Prostate gland (tissue), 2 donors: ENCODE measurements at regions not wholly inside any gene's neighbourhood (a gene's known extent, or its start where the extent isn't known, plus 50 kb on each side); places are given as distances from the start of the nearest gene placed in this dataset.

Experiments
- DNase-seq: peaks from one replicate; pipeline ENCODE4 v3.0.0-alpha.2; 2019; ENCODE audit warnings: low spot score
- H3K27ac ChIP-seq, 2 donors: fragments of 200-600 bp; sonication (generic); 2 replicates each; pipeline ENCODE4 v1.5.1; 2017 to 2019
- H3K27me3 ChIP-seq: fragments of 200-600 bp; sonication (generic); replicated peaks from 2 replicates; pipeline ENCODE4 v1.5.1; 2019; ENCODE audit not compliant: insufficient read depth
- H3K36me3 ChIP-seq, 2 donors: fragments of 200-600 bp; sonication (generic); 1 replicate in 1 of 2; 2 replicates in 1 of 2; pipeline versions ENCODE4 v1.5.1 to v1.8.1; 2017 to 2019
- H3K4me1 ChIP-seq: fragments of 200-600 bp; sonication (generic); replicated peaks from 2 replicates; pipeline ENCODE4 v1.5.1; 2019
- H3K4me3 ChIP-seq, 2 donors: fragments of 200-600 bp; sonication (generic); 2 replicates each; pipeline ENCODE4 v1.5.1; 2017 to 2019
- H3K9me3 ChIP-seq: fragments of 200-600 bp; sonication (generic); 2 replicates; pipeline ENCODE4 v1.5.1; 2017
- CTCF ChIP-seq, 4 experiments: fragments of 200-600 bp in 2 of 4; fragments of 450-650 bp in 2 of 4; sonication (generic) in 2 of 4; IDR thresholded peaks; 1 replicate in 3 of 4; 2 replicates in 1 of 4; pipeline ENCODE4 v1.5.1; 2016 to 2019; ENCODE audit warnings: antibody characterized with exemption in 4 of 4, mild to moderate bottlenecking in 2 of 4, moderate library complexity in 2 of 4
- POLR2A ChIP-seq: fragments of 450-650 bp; IDR thresholded peaks from one replicate; pipeline ENCODE4 v1.6.1; 2016; ENCODE audit warnings: antibody characterized with exemption, mild to moderate bottlenecking
- POLR2AphosphoS5 ChIP-seq: sonication (generic); formaldehyde crosslinking; IDR thresholded peaks from one replicate; pipeline ENCODE4 v1.6.1; 2017; ENCODE audit warnings: antibody characterized with exemption
- WGBS: methylation state at CpG from one replicate; pipeline ENCODE4 v1.1.5; 2018; 5-methylcytosine and 5-hydroxymethylcytosine counted together
- intact Hi-C: fragments of 100-400 bp; cut with DNase I; formaldehyde crosslinking; loops from one replicate; pipeline ENCODE4 v1.14.2; 2022

- Histone ChIP-seq H3K36me3 (no peaks in the 10 kb centered on the region), H3K4me1 (no peaks in the 10 kb centered on the region), H3K27me3 (no peaks in the 10 kb centered on the region), H3K9me3 (no peaks in the 10 kb centered on the region), H3K4me3 (no peak overlapping the region), H3K27ac (no peak overlapping the region)
- DNase-seq = no peak
- WGBS = 73% methylated on average over 1 of the region's 1 CpG
- no peak for TF ChIP-seq CTCF (IDR thresholded peaks at IDR 0.05)
- no peak for TF ChIP-seq POLR2AphosphoS5
- TF ChIP-seq POLR2A = no peak
- intact Hi-C loops = no loop called here
Measured at GRCh38 chr12:58458102-58458501, 462.2 kb downstream of the LRIG3 start.

- Histone ChIP-seq H3K27ac (no peak overlapping the region), H3K9me3 (no peaks in the 10 kb centered on the region), H3K36me3 (no peaks in the 10 kb centered on the region), H3K4me3 (no peak overlapping the region), H3K4me1 (no peaks in the 10 kb centered on the region), H3K27me3 (no peaks in the 10 kb centered on the region)
- DNase-seq = no peak
- TF ChIP-seq POLR2AphosphoS5 = no peak
- no peak for TF ChIP-seq CTCF (IDR thresholded peaks at IDR 0.05)
- no peak for TF ChIP-seq POLR2A
- intact Hi-C loops = no loop called here
Measured at GRCh38 chr12:58459191-58459590, 461.1 kb downstream of the LRIG3 start.

- TF ChIP-seq CTCF (IDR thresholded peaks at IDR 0.05) (no peak), POLR2AphosphoS5 (no peak)
- DNase-seq = no peak
- Histone ChIP-seq H3K36me3 (no peaks in the 10 kb centered on the region), H3K9me3 (no peaks in the 10 kb centered on the region), H3K27me3 (no peaks in the 10 kb centered on the region), H3K27ac (no peak overlapping the region), H3K4me3 (no peak overlapping the region), H3K4me1 (no peaks in the 10 kb centered on the region)
- intact Hi-C loops = no loop called here
- 93% methylated on average over 3 of the region's 3 CpGs for WGBS
Measured at GRCh38 chr12:58463051-58463450, 457.3 kb downstream of the LRIG3 start.

- 72% methylated on average over 2 of the region's 2 CpGs for WGBS
- intact Hi-C loops = no loop called here
- H3K27ac ChIP-seq = no peak overlapping the region
- H3K9me3 ChIP-seq = no peaks in the 10 kb centered on the region
- H3K4me3 ChIP-seq = no peak overlapping the region
- DNase-seq = no peak
- H3K4me1 ChIP-seq = no peaks in the 10 kb centered on the region
- TF ChIP-seq CTCF (IDR thresholded peaks at IDR 0.05) = no peak
- TF ChIP-seq POLR2A = no peak
- TF ChIP-seq POLR2AphosphoS5 = no peak
- H3K36me3 ChIP-seq = no peaks in the 10 kb centered on the region
- no peaks in the 10 kb centered on the region for H3K27me3 ChIP-seq
Measured at GRCh38 chr12:58465418-58465817, 454.9 kb downstream of the LRIG3 start.

- WGBS = 62% methylated on average over 1 of the region's 1 CpG
- no peak for TF ChIP-seq CTCF (IDR thresholded peaks at IDR 0.05)
- TF ChIP-seq POLR2A = no peak
- no peak for TF ChIP-seq POLR2AphosphoS5
- H3K4me3 ChIP-seq = no peak overlapping the region
- no peaks in the 10 kb centered on the region for H3K4me1 ChIP-seq
- H3K27ac ChIP-seq = no peak overlapping the region
- intact Hi-C loops = no loop called here
- H3K36me3 ChIP-seq = no peaks in the 10 kb centered on the region
- DNase-seq = no peak
- H3K27me3 ChIP-seq = no peaks in the 10 kb centered on the region
- no peaks in the 10 kb centered on the region for H3K9me3 ChIP-seq
Measured at GRCh38 chr12:58470266-58471010, 449.9 kb downstream of the LRIG3 start.
